ENCODE measurements at regions not wholly inside any gene's neighbourhood (a gene's known extent, or its start where the extent isn't known, plus 50 kb on each side); places are given as distances from the start of the nearest gene placed in this dataset.

DNA sequence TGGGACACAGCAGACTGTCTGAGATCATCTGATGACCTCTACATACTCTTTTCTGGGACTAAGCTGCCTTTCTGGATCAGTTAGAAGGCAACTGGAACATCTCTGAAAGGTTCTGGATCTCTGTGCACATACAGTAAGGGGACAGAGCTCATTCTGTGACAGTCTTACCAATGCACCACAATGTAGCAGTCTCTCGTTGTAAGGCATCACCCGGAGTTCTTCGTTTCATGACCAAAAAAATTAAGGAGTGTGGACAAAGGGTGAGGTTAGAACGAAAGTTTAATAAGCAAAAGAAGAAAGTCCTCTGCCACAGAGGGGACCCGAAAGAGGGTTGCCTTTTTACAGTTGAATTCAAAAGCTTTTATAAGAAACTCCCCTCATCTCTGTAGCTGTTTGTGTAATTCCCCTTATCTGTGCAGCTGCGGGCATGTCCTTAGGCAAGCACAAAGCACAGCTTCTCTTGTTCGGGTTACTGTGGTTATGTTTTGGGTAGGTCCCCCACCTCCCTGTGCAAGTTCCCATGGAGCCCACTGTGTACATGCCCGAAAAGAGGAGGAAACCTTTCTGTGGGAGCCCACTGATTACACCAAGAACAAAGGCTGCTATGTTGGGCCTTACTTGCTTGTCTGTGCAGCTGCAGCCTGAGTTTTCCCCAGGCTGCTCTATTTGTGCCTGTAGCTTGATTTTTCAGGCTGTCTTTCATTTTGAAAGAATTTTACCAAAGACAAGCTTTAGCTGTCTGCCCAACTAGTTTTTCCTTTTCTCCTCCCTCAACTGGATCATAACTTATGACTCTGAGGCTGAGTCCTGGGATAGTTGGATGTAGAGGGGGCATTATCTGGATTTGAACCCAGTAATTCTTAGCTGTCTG lies 53.1 kb upstream of the CACNA1E start (continued):
- no peak for TF ChIP-seq CHD1 (IDR thresholded peaks at IDR 0.05; ENCODE audit: low read depth, low read length)

Data from IMR-90 (cell line).